Liver (tissue), 8 donors: ENCODE measurements at regions not wholly inside any gene's neighbourhood (a gene's known extent, or its start where the extent isn't known, plus 50 kb on each side); places are given as distances from the start of the nearest gene placed in this dataset.

ENCODE experiments used
- DNase-seq: peaks from one replicate; pipeline ENCODE4 v3.0.0-alpha.2; 2017; ENCODE audit warnings: low spot score
- H3K27ac ChIP-seq, 2 donors: one replicate each; pipeline ENCODE4 v1.7.0; 2013; ENCODE audit warnings: inconsistent platforms in 2 of 2, low read length in 2 of 2, control low read depth in 1 of 2, low read depth in 1 of 2, mild to moderate bottlenecking in 1 of 2
- H3K27me3 ChIP-seq, 4 donors: one replicate each; pipeline versions ENCODE4 v1.6.1 to v1.7.0; 2013; ENCODE audit warnings: low read length in 3 of 4, inconsistent platforms in 1 of 4, mild to moderate bottlenecking in 1 of 4, moderate library complexity in 1 of 4; ENCODE audit not compliant: control insufficient read depth in 4 of 4, insufficient read depth in 4 of 4
- H3K36me3 ChIP-seq, 4 donors: one replicate each; pipeline versions ENCODE4 v1.6.1 to v1.7.0; 2013; ENCODE audit warnings: low read length in 3 of 4, mild to moderate bottlenecking in 3 of 4, low read depth in 1 of 4, moderate library complexity in 1 of 4; ENCODE audit not compliant: control insufficient read depth in 4 of 4, insufficient read depth in 3 of 4
- H3K4me1 ChIP-seq, 4 donors: one replicate each; pipeline versions ENCODE4 v1.6.1 to v1.7.0; 2013; ENCODE audit warnings: low read length in 3 of 4, mild to moderate bottlenecking in 3 of 4, moderate library complexity in 1 of 4; ENCODE audit not compliant: control insufficient read depth in 4 of 4, insufficient read depth in 4 of 4
- H3K4me3 ChIP-seq, 3 donors: one replicate each; pipeline versions ENCODE4 v1.6.1 to v1.7.0; 2013; ENCODE audit warnings: low read length in 3 of 3, control low read depth in 1 of 3, low read depth in 1 of 3, mild to moderate bottlenecking in 1 of 3
- H3K9ac ChIP-seq, 2 donors: one replicate each; pipeline ENCODE4 v1.7.0; 2013; ENCODE audit warnings: low read length in 2 of 2, mild to moderate bottlenecking in 2 of 2, moderate library complexity in 2 of 2, control low read depth in 1 of 2, low read depth in 1 of 2
- H3K9me3 ChIP-seq, 4 donors: one replicate each; pipeline versions ENCODE4 v1.6.1 to v1.7.0; 2013; ENCODE audit warnings: low read length in 3 of 4; ENCODE audit not compliant: control insufficient read depth in 4 of 4
- ATF3 ChIP-seq: IDR thresholded peaks from 2 replicates; pipeline ENCODE4 v1.6.1; 2016; ENCODE audit warnings: antibody characterized with exemption
- CTCF ChIP-seq: fragments of 150-350 bp; IDR thresholded peaks from 2 replicates; pipeline ENCODE4 v1.5.1; 2017; ENCODE audit warnings: improper control_type of control experiment, low read depth, low read length; ENCODE audit not compliant: missing input control
- EGR1 ChIP-seq, 2 donors: IDR thresholded peaks; 2 replicates each; pipeline ENCODE4 v1.6.1; 2016 to 2018; ENCODE audit warnings: antibody characterized with exemption in 2 of 2, low read depth in 2 of 2
- FOXA1 ChIP-seq: IDR thresholded peaks from 2 replicates; pipeline ENCODE4 v1.6.1; 2016; ENCODE audit warnings: antibody characterized with exemption
- FOXA2 ChIP-seq: IDR thresholded peaks from 2 replicates; pipeline ENCODE4 v1.6.1; 2016; ENCODE audit warnings: antibody characterized with exemption
- GABPA ChIP-seq, 2 donors: IDR thresholded peaks in 1 of 2; conservative IDR thresholded peaks in 1 of 2; 2 replicates each; pipeline ENCODE4 v1.6.1; 2016; ENCODE audit warnings: antibody characterized with exemption in 2 of 2, mild to moderate bottlenecking in 1 of 2, moderate library complexity in 1 of 2
- HNF4A ChIP-seq, 2 donors: conservative IDR thresholded peaks; 2 replicates each; pipeline ENCODE4 v1.6.1; 2016; ENCODE audit warnings: antibody characterized with exemption in 2 of 2, mild to moderate bottlenecking in 2 of 2
- HNF4G ChIP-seq: IDR thresholded peaks from 2 replicates; pipeline ENCODE4 v1.6.1; 2016; ENCODE audit warnings: antibody characterized with exemption
- MAX ChIP-seq: IDR thresholded peaks from 2 replicates; pipeline ENCODE4 v1.6.1; 2016; ENCODE audit warnings: antibody characterized with exemption
- NR2F2 ChIP-seq: IDR thresholded peaks from 2 replicates; pipeline ENCODE4 v1.6.1; 2016; ENCODE audit warnings: antibody characterized with exemption
- RAD21 ChIP-seq, 2 donors: IDR thresholded peaks; 2 replicates each; pipeline ENCODE4 v1.6.1; 2016; ENCODE audit warnings: antibody characterized with exemption in 2 of 2, mild to moderate bottlenecking in 2 of 2
- REST ChIP-seq: IDR thresholded peaks from 2 replicates; pipeline ENCODE4 v1.6.1; 2016; ENCODE audit warnings: antibody characterized with exemption, mild to moderate bottlenecking
- RXRA ChIP-seq, 2 donors: IDR thresholded peaks; 2 replicates each; pipeline ENCODE4 v1.6.1; 2017 to 2018; ENCODE audit warnings: antibody characterized with exemption in 2 of 2, mild to moderate bottlenecking in 1 of 2
- SP1 ChIP-seq: IDR thresholded peaks from 2 replicates; pipeline ENCODE4 v1.6.1; 2018; ENCODE audit warnings: antibody characterized with exemption, mild to moderate bottlenecking
- TAF1 ChIP-seq: conservative IDR thresholded peaks from 2 replicates; pipeline ENCODE4 v1.6.1; 2016; ENCODE audit warnings: antibody characterized with exemption, mild to moderate bottlenecking
- YY1 ChIP-seq: IDR thresholded peaks from 2 replicates; pipeline ENCODE4 v1.6.1; 2016; ENCODE audit warnings: antibody characterized with exemption, mild to moderate bottlenecking
- ZBTB33 ChIP-seq: IDR thresholded peaks from 2 replicates; pipeline ENCODE4 v1.6.1; 2016; ENCODE audit warnings: antibody characterized with exemption
- WGBS: extraction: QIAGEN DNeasy Blood & Tissue Kit; methylation state at CpG from one replicate; pipeline ENCODE4 v1.1.7; 2013; 5-methylcytosine and 5-hydroxymethylcytosine counted together
- donor health status: healthy.
- donor health status: healthy.
- donor health status: healthy.
- donor health status: healthy.
- donor health status: healthy.

GRCh38 chr4:151906438-151906837 is 145.6 kb upstream of the GATB start (continued):
- TF ChIP-seq ZBTB33 (no peak), YY1 (no peak), EGR1 (IDR thresholded peaks at IDR 0.05; ENCODE audit: low read depth in 2 of 2) (no peak), MAX (no peak), NR2F2 (no peak), SP1 (no peak), RXRA (IDR thresholded peaks at IDR 0.05) (no peak), HNF4A (conservative IDR thresholded peaks at IDR 0.05) (no peak), ATF3 (no peak)

- H3K27me3 ChIP-seq = no peaks in the 10 kb centered on the region
- H3K4me3 ChIP-seq = no peak overlapping the region
- H3K27ac ChIP-seq = no peak overlapping the region
- H3K9me3 ChIP-seq = peaks cover 0 to 4% (median 0%) of the 10 kb centered on the region in 4 donors
- no peaks in the 10 kb centered on the region for H3K4me1 ChIP-seq
- TF ChIP-seq REST (no peak), FOXA1 (no peak), NR2F2 (no peak), ATF3 (no peak), SP1 (no peak), RAD21 (IDR thresholded peaks at IDR 0.05) (no peak), GABPA (IDR thresholded peaks at IDR 0.05 in 1 of 2, conservative IDR thresholded peaks at IDR 0.05 in 1 of 2) (no peak), HNF4A (conservative IDR thresholded peaks at IDR 0.05) (no peak), TAF1 (no peak)
- no peak overlapping the region for H3K9ac ChIP-seq
- 57% methylated on average over 1 of the region's 1 CpG for WGBS
- no peak for DNase-seq
- no peaks in the 10 kb centered on the region for H3K36me3 ChIP-seq
Observed at GRCh38 chr4:151905197-151905596, 144.4 kb upstream of the GATB start.

- Histone ChIP-seq H3K36me3 (no peaks in the 10 kb centered on the region), H3K4me1 (no peaks in the 10 kb centered on the region), H3K27me3 (no peaks in the 10 kb centered on the region), H3K4me3 (no peak overlapping the region), H3K9me3 (peaks cover 0 to 4% (median 0%) of the 10 kb centered on the region in 4 donors), H3K27ac (no peak overlapping the region), H3K9ac (no peak overlapping the region)
- DNase-seq = no peak
- no peak for TF ChIP-seq FOXA2
- no peak for TF ChIP-seq REST
- TF ChIP-seq GABPA (IDR thresholded peaks at IDR 0.05 in 1 of 2, conservative IDR thresholded peaks at IDR 0.05 in 1 of 2) = no peak
- TF ChIP-seq RAD21 (IDR thresholded peaks at IDR 0.05) = no peak
- TF ChIP-seq YY1 = no peak
- TF ChIP-seq NR2F2 = no peak
- TF ChIP-seq FOXA1 = no peak
- no peak for TF ChIP-seq EGR1 (IDR thresholded peaks at IDR 0.05; ENCODE audit: low read depth in 2 of 2)
- TF ChIP-seq ATF3 = no peak
- no peak for TF ChIP-seq TAF1
- TF ChIP-seq HNF4G = no peak
- no peak for TF ChIP-seq CTCF
Observed at GRCh38 chr4:151901631-151902030, 140.8 kb upstream of the GATB start.
